SK-N-SH (cell line): ENCODE measurements at regions not wholly inside any gene's neighbourhood (a gene's known extent, or its start where the extent isn't known, plus 50 kb on each side); places are given as distances from the start of the nearest gene placed in this dataset.

ENCODE experiments used
- CTCF ChIA-PET: fragments of 300-600, 350-600 bp; formaldehyde crosslinking; extraction: SDS; loops from one replicate; lab custom pipeline; 2021; lab: Yijun Ruan, JAX
- POLR2A ChIA-PET: fragments of 350-600 bp; sonication (Branson Sonifier 250); formaldehyde crosslinking; extraction: SDS; loops from one replicate; lab custom pipeline; 2020; ENCODE audit warnings: antibody characterized with exemption, inconsistent platforms; lab: Yijun Ruan, JAX
- DNase-seq: peaks from one replicate; pipeline ENCODE4 v3.0.0; 2012
- H2AFZ ChIP-seq: fragments of 200-600 bp; sonication (generic); 2 replicates; pipeline ENCODE4 v1.8.1; 2016; ENCODE audit warnings: antibody characterized with exemption, mild to moderate bottlenecking, low read depth
- H3F3A ChIP-seq: fragments of 200-600 bp; sonication (generic); replicated peaks from 2 replicates; pipeline ENCODE3; 2016; ENCODE audit warnings: antibody characterized with exemption, mild to moderate bottlenecking; ENCODE audit not compliant: insufficient read depth
- H3K27ac ChIP-seq, 2 experiments: fragments of 200-500 bp in 1 of 2; fragments of 200-600 bp in 1 of 2; sonication (Bioruptor generic) in 1 of 2; sonication (generic), shearing (Covaris generic) in 1 of 2; 2 replicates each; pipeline versions ENCODE4 v1.5.1 to v1.6.1; 2014 to 2016; ENCODE audit warnings: low read depth in 2 of 2, inconsistent platforms in 1 of 2, low read length in 1 of 2, mild to moderate bottlenecking in 1 of 2, mixed read lengths in 1 of 2
- H3K27me3 ChIP-seq: fragments of 200-600 bp; sonication (generic), shearing (Covaris generic); 2 replicates; pipeline ENCODE4 v1.6.1; 2016; ENCODE audit warnings: mixed run types; ENCODE audit not compliant: insufficient read depth
- H3K36me3 ChIP-seq, 2 experiments: fragments of 200-500 bp in 1 of 2; fragments of 200-600 bp in 1 of 2; sonication (Bioruptor generic) in 1 of 2; sonication (generic) in 1 of 2; replicated peaks in 1 of 2; 2 replicates each; pipeline versions ENCODE3 to v1.5.1; 2014 to 2016; ENCODE audit warnings: low read length in 1 of 2, mild to moderate bottlenecking in 1 of 2; ENCODE audit not compliant: insufficient read depth in 2 of 2, control insufficient read depth in 1 of 2
- H3K4me1 ChIP-seq, 2 experiments: fragments of 200-500 bp in 1 of 2; fragments of 200-600 bp in 1 of 2; sonication (Bioruptor generic) in 1 of 2; sonication (generic), shearing (Covaris generic) in 1 of 2; 2 replicates each; pipeline versions ENCODE4 v1.5.1 to v1.6.1; 2014 to 2016; ENCODE audit warnings: low read depth in 1 of 2, low read length in 1 of 2, mixed run types in 1 of 2; ENCODE audit not compliant: insufficient read depth in 2 of 2, control insufficient read depth in 1 of 2
- H3K4me2 ChIP-seq: fragments of 200-600 bp; sonication (generic), shearing (Covaris generic); 2 replicates; pipeline ENCODE4 v1.6.1; 2017; ENCODE audit warnings: mixed run types
- H3K4me3 ChIP-seq, 2 experiments: fragments of 200-500 bp in 1 of 2; fragments of 200-600 bp in 1 of 2; sonication (Bioruptor generic) in 1 of 2; sonication (generic), shearing (Covaris generic) in 1 of 2; 2 replicates each; pipeline versions ENCODE4 v1.5.1 to v1.8.1; 2014 to 2016; ENCODE audit warnings: low read depth in 2 of 2, inconsistent platforms in 1 of 2, low read length in 1 of 2, mild to moderate bottlenecking in 1 of 2, mixed read lengths in 1 of 2, moderate library complexity in 1 of 2
- H3K79me2 ChIP-seq: fragments of 200-600 bp; sonication (generic); 2 replicates; pipeline ENCODE4 v1.8.1; 2017; ENCODE audit warnings: mild to moderate bottlenecking; ENCODE audit not compliant: insufficient read depth
- H3K9ac ChIP-seq: fragments of 200-600 bp; sonication (generic); 2 replicates; pipeline ENCODE4 v1.6.1; 2017; ENCODE audit warnings: mixed run types
- H3K9me2 ChIP-seq: fragments of 200-600 bp; sonication (generic); 2 replicates; pipeline ENCODE4 v1.6.1; 2017; ENCODE audit warnings: mixed run types
- H3K9me3 ChIP-seq: fragments of 200-600 bp; sonication (generic); 2 replicates; pipeline ENCODE4 v1.6.1; 2017; ENCODE audit warnings: mixed run types, mild to moderate bottlenecking, moderate library complexity
- H4K20me1 ChIP-seq: fragments of 200-600 bp; sonication (generic); 2 replicates; pipeline ENCODE4 v1.6.1; 2017; ENCODE audit warnings: mild to moderate bottlenecking, mixed run types; ENCODE audit not compliant: insufficient read depth
- CHD2 ChIP-seq: fragments of 150-350 bp; IDR thresholded peaks from 2 replicates; pipeline ENCODE4 v1.6.1; 2018; ENCODE audit warnings: low read length; ENCODE audit not compliant: partially characterized antibody
- ELF1 ChIP-seq: IDR thresholded peaks from 2 replicates; pipeline ENCODE4 v1.4.0; 2012
- FOXJ3 ChIP-seq: sonication (generic); formaldehyde crosslinking; IDR thresholded peaks from 2 replicates; pipeline ENCODE4 v1.5.1; 2020; ENCODE audit warnings: mild to moderate bottlenecking, missing genetic modification reagents
- FOXM1 ChIP-seq: IDR thresholded peaks from 2 replicates; pipeline ENCODE4 v1.4.0; 2012; ENCODE audit warnings: low read depth, mild to moderate bottlenecking
- GABPA ChIP-seq: IDR thresholded peaks from 2 replicates; pipeline ENCODE4 v1.4.0; 2012; ENCODE audit warnings: low read depth, mild to moderate bottlenecking
- IRF3 ChIP-seq: fragments of 150-350 bp; IDR thresholded peaks from 2 replicates; pipeline ENCODE4 v1.6.1; 2016; ENCODE audit warnings: mild to moderate bottlenecking, low read depth, low read length
- JUND ChIP-seq: IDR thresholded peaks from 2 replicates; pipeline ENCODE4 v1.4.0; 2012
- MAX ChIP-seq: IDR thresholded peaks from 2 replicates; pipeline ENCODE4 v1.4.0; 2012; ENCODE audit warnings: low read depth
- MXI1 ChIP-seq: IDR thresholded peaks from 2 replicates; pipeline ENCODE4 v1.6.1; 2012; ENCODE audit warnings: mild to moderate bottlenecking, low read depth, low read length, improper control_type of control experiment
- NFIC ChIP-seq: IDR thresholded peaks from 2 replicates; pipeline ENCODE4 v1.4.0; 2012; ENCODE audit warnings: borderline replicate concordance
- NRF1 ChIP-seq: IDR thresholded peaks from 2 replicates; pipeline ENCODE4 v1.6.1; 2012; ENCODE audit warnings: low read depth, mild to moderate bottlenecking, low read length
- POLR2AphosphoS5 ChIP-seq: IDR thresholded peaks from 2 replicates; pipeline ENCODE4 v1.6.1; 2012; ENCODE audit warnings: low read depth, low read length
- RCOR1 ChIP-seq: fragments of 150-350 bp; IDR thresholded peaks from 2 replicates; pipeline ENCODE4 v1.6.1; 2017; ENCODE audit warnings: antibody characterized with exemption, low read length
- REST ChIP-seq: IDR thresholded peaks from 2 replicates; pipeline ENCODE4 v1.6.1; 2012; ENCODE audit warnings: mild to moderate bottlenecking, low read depth, low read length, moderate library complexity
- RFX5 ChIP-seq: IDR thresholded peaks from 2 replicates; pipeline ENCODE4 v1.6.1; 2012; ENCODE audit warnings: mild to moderate bottlenecking, improper control_type of control experiment, low read length
- SIN3A ChIP-seq: IDR thresholded peaks from 2 replicates; pipeline ENCODE4 v1.6.1; 2012; ENCODE audit warnings: low read depth, mild to moderate bottlenecking, low read length, moderate library complexity, borderline replicate concordance
- TAF1 ChIP-seq: IDR thresholded peaks from 2 replicates; pipeline ENCODE4 v1.6.1; 2012; ENCODE audit warnings: low read depth, mild to moderate bottlenecking, low read length, moderate library complexity, borderline replicate concordance
- TCF12 ChIP-seq: IDR thresholded peaks from 2 replicates; pipeline ENCODE4 v1.4.0; 2012
- USF1 ChIP-seq: IDR thresholded peaks from 2 replicates; pipeline ENCODE4 v1.4.0; 2012; ENCODE audit warnings: low read depth, borderline replicate concordance
- USF2 ChIP-seq: fragments of 150-350 bp; IDR thresholded peaks from 2 replicates; pipeline ENCODE4 v1.6.1; 2017; ENCODE audit warnings: antibody characterized with exemption, low read length, low read depth, borderline replicate concordance
- WGBS: methylation state at CpG from one replicate; pipeline ENCODE4 v1.1.6; 2017; ENCODE audit warnings: low lambda C conversion rate; 5-methylcytosine and 5-hydroxymethylcytosine counted together

- Histone ChIP-seq H3K4me1 (peaks cover 5 to 13% of the 10 kb centered on the region in 2 experiments; a peak in 3 of 4 replicates), H3K27ac (no peak overlapping the region), H3K4me2 (no peak overlapping the region), H3K9me3 (no peaks in the 10 kb centered on the region), H3K4me3 (no peak overlapping the region), H3K36me3 (no peaks in the 10 kb centered on the region), H2AFZ (no peak overlapping the region), H3K9me2 (no peaks in the 10 kb centered on the region), H3F3A (no peaks in the 10 kb centered on the region), H4K20me1 (no peaks in the 10 kb centered on the region), H3K9ac (no peak overlapping the region), H3K79me2 (no peaks in the 10 kb centered on the region), H3K27me3 (no peaks in the 10 kb centered on the region)
- no peak for TF ChIP-seq IRF3
- no peak for TF ChIP-seq NFIC
- no peak for TF ChIP-seq ELF1
- no peak for TF ChIP-seq MXI1
- no peak for TF ChIP-seq FOXJ3 (CRISPR knock-in tag)
- TF ChIP-seq NRF1: no peak
- TF ChIP-seq CHD2: no peak
- no peak for TF ChIP-seq RCOR1
- no peak for TF ChIP-seq SIN3A
- no peak for TF ChIP-seq MAX
- TF ChIP-seq TAF1: no peak
- TF ChIP-seq POLR2AphosphoS5: no peak
- no peak for TF ChIP-seq REST
- TF ChIP-seq JUND: no peak
- no peak for TF ChIP-seq USF1
- no peak for TF ChIP-seq RFX5
- no peak for TF ChIP-seq USF2
- no peak for TF ChIP-seq TCF12
- no peak for TF ChIP-seq GABPA
- no peak for TF ChIP-seq FOXM1
- WGBS: 78% methylated on average over 11 of the region's 11 CpGs
- no peak for DNase-seq
- ChIA-PET CTCF (interaction anchor here (1.0 to 1.1 kb wide), 2 partner anchors 31 to 617 kb away, joined by 3 to 4 read pairs; no protein-coding TSS in a partner anchor), POLR2A (no interaction called here)
Measured at GRCh38 chr16:54509456-54509855, 222.9 kb upstream of the IRX3 start.
